Heart left ventricle (tissue), 16 donors: ENCODE measurements at regions not wholly inside any gene's neighbourhood (a gene's known extent, or its start where the extent isn't known, plus 50 kb on each side); places are given as distances from the start of the nearest gene placed in this dataset.
A peak's percentile ranks its signal among the peaks of the same experiment; 100 is the strongest.

Experiments used
- ATAC-seq, 4 donors: fragments of 200-7000 bp; cut with Tn5 transposase; one replicate each; pipeline ENCODE4 v1.9.1; 2020 to 2022; ENCODE audit warnings: moderate library complexity in 4 of 4, mild to moderate bottlenecking in 3 of 4, moderate number of reproducible peaks in 1 of 4
- DNase-seq, 5 donors: peaks; one replicate each; pipeline ENCODE4 v3.0.0-alpha.2; 2020
- H3K27ac ChIP-seq, 12 donors: fragments of 200-600 bp; sonication (generic) in 4 of 12; one replicate each; pipeline versions ENCODE4 v1.5.0 to v1.8.0; 2016 to 2022; ENCODE audit warnings: mild to moderate bottlenecking in 2 of 12
- H3K27me3 ChIP-seq, 9 donors: fragments of 200-600 bp; sonication (generic) in 2 of 9; one replicate each; pipeline versions ENCODE4 v1.5.1 to v1.8.0; 2016 to 2022; ENCODE audit warnings: mild to moderate bottlenecking in 3 of 9
- H3K36me3 ChIP-seq, 9 donors: fragments of 200-600 bp; sonication (generic) in 2 of 9; one replicate each; pipeline versions ENCODE4 v1.5.0 to v1.8.0; 2018 to 2022; ENCODE audit warnings: mild to moderate bottlenecking in 2 of 9
- H3K4me1 ChIP-seq, 12 donors: fragments of 200-600 bp; sonication (generic) in 4 of 12; one replicate each; pipeline versions ENCODE4 v1.5.0 to v1.8.0; 2016 to 2022; ENCODE audit warnings: mild to moderate bottlenecking in 3 of 12
- H3K4me3 ChIP-seq, 12 donors: fragments of 200-600 bp; sonication (generic) in 4 of 12; one replicate each; pipeline versions ENCODE4 v1.5.0 to v1.8.0; 2017 to 2022; ENCODE audit warnings: mild to moderate bottlenecking in 9 of 12, moderate library complexity in 4 of 12
- H3K9me3 ChIP-seq, 12 donors: fragments of 200-600 bp; sonication (generic) in 4 of 12; one replicate each; pipeline versions ENCODE4 v1.5.0 to v1.8.0; 2016 to 2022; ENCODE audit warnings: mild to moderate bottlenecking in 1 of 12
- CTCF ChIP-seq, 12 donors: fragments of 200-600 bp; sonication (generic) in 4 of 12; IDR thresholded peaks; one replicate each; pipeline versions ENCODE4 v1.5.0 to v1.8.0; 2018 to 2022; ENCODE audit warnings: antibody characterized with exemption in 12 of 12, mild to moderate bottlenecking in 5 of 12
- POLR2A ChIP-seq, 2 donors: fragments of 450-650 bp; IDR thresholded peaks; one replicate each; pipeline ENCODE4 v1.6.1; 2017; ENCODE audit warnings: antibody characterized with exemption in 2 of 2, mild to moderate bottlenecking in 2 of 2, moderate library complexity in 2 of 2
- WGBS, 4 donors: extraction: QIAGEN DNeasy Blood & Tissue Kit in 2 of 4; methylation state at CpG; one replicate each; pipeline versions ENCODE4 v1.1.5 to v1.1.7; 2013 to 2018; 5-methylcytosine and 5-hydroxymethylcytosine counted together
- intact Hi-C, 10 donors: fragments of 100-400 bp; cut with DNase I; formaldehyde crosslinking; loops; one replicate each; pipeline versions ENCODE4 v1.11.1 to v1.14.2; 2022
- donor health status: ischemic (EF 13 %, LVEDD 7.1; RV severe dilation, severe dysfunction).
- donor health status: healthy with polysubstance abuse.
- donor health status: DM: no; HTN: yes; CAD: no.
- donor health status: DM: no; HTN: no; CAD: no.
- donor health status: ischemic (EF 25% LVEDD 6.9; RV normal size, moderate dysfunction).
- donor health status: ischemic (EF 25% LVEDD 5.7; RV mildly dilated, moderate dysfunction).
- donor health status: healthy.
- donor health status: DM: yes; HTN: yes; CAD: no.
- donor health status: ischemic (EF 35%, LVEDD 5.7; RV mildly dilated, moderate dysfunction).
- donor health status: nonischemic (EF 11% LVEDD 7.7; RV severe dilation, severe dysfunction).
- donor health status: DM: yes; HTN: yes; CAD: no.
- donor health status: PGD.
- donor health status: ischemic (EF 29% LVEDD 5.4; RV normal size, mild dysfunction).
- donor health status: nonischemic (EF 23%, LVEDD 6.1; RV moderate dilation, normal function).

- intact Hi-C loops = no loop called here
- no peak overlapping the region for H3K27ac ChIP-seq
- no peaks in the 10 kb centered on the region for H3K4me1 ChIP-seq
- peaks cover 0 to 9% (median 0%) of the 10 kb centered on the region in 12 donors for H3K9me3 ChIP-seq
- TF ChIP-seq POLR2A (IDR thresholded peaks at IDR 0.05) (no peak), CTCF (IDR thresholded peaks at IDR 0.05) (no peak)
- ATAC-seq (no peak), DNase-seq (no peak)
- H3K4me3 ChIP-seq = no peak overlapping the region
- no peaks in the 10 kb centered on the region for H3K27me3 ChIP-seq
- H3K36me3 ChIP-seq = no peaks in the 10 kb centered on the region
These were observed 2074.4 kb upstream of the RAG2 start for GRCh38 chr11:38672445-38672844.

- intact Hi-C loops = no loop called here
- H3K9me3 ChIP-seq = no peaks in the 10 kb centered on the region
- WGBS, 4 donors = 83 to 86% (median 84%) methylated on average over 10 of the region's 10 CpGs
- no peak overlapping the region for H3K4me3 ChIP-seq
- no peak for TF ChIP-seq CTCF (IDR thresholded peaks at IDR 0.05)
- no peak for TF ChIP-seq POLR2A (IDR thresholded peaks at IDR 0.05)
- H3K27ac ChIP-seq = no peak overlapping the region
- H3K4me1 ChIP-seq = no peaks in the 10 kb centered on the region
- H3K36me3 ChIP-seq = no peaks in the 10 kb centered on the region
- no peak for DNase-seq
- H3K27me3 ChIP-seq = no peaks in the 10 kb centered on the region
- ATAC-seq = no peak
These were observed 2069.3 kb upstream of the RAG2 start for GRCh38 chr11:38667359-38667758.

- TF ChIP-seq CTCF (IDR thresholded peaks at IDR 0.05) (no peak), POLR2A (IDR thresholded peaks at IDR 0.05) (no peak)
- H3K36me3 ChIP-seq = no peaks in the 10 kb centered on the region
- WGBS, 4 donors = 49 to 63% (median 54%) methylated on average over 3 of the region's 3 CpGs
- peaks cover 0 to 5% (median 0%) of the 10 kb centered on the region in 12 donors for H3K9me3 ChIP-seq
- no peaks in the 10 kb centered on the region for H3K4me1 ChIP-seq
- no peak overlapping the region for H3K27ac ChIP-seq
- no peak for DNase-seq
- intact Hi-C loops = no loop called here
- no peak overlapping the region for H3K4me3 ChIP-seq
- H3K27me3 ChIP-seq = no peaks in the 10 kb centered on the region
- no peak for ATAC-seq
These were observed 2050.6 kb upstream of the RAG2 start for GRCh38 chr11:38648604-38649003.

GRCh38 chr11:38646382-38646781 lies 2048.3 kb upstream of the RAG2 start:
- DNase-seq (peak in 4 of 5 donors; percentile 43 to 61 (median 51)), ATAC-seq (peak; percentile 86 to 96 (median 93))
- H3K4me3 ChIP-seq = no peak overlapping the region
- peak overlapping the region in 4 of 12 donors; percentile 17 to 35 (median 26) for H3K27ac ChIP-seq
- TF ChIP-seq POLR2A (IDR thresholded peaks at IDR 0.05) (no peak), CTCF (IDR thresholded peaks at IDR 0.05) (no peak)
- peaks cover 0 to 17% (median 0%) of the 10 kb centered on the region in 12 donors for H3K9me3 ChIP-seq
- no peaks in the 10 kb centered on the region for H3K27me3 ChIP-seq
- H3K36me3 ChIP-seq = no peaks in the 10 kb centered on the region
- intact Hi-C loops = no loop called here
- WGBS, 4 donors = 56 to 67% (median 57%) methylated on average over 3 of the region's 3 CpGs
- H3K4me1 ChIP-seq = no peaks in the 10 kb centered on the region
